ENCODE measurements at regions not wholly inside any gene's neighbourhood (a gene's known extent, or its start where the extent isn't known, plus 50 kb on each side); places are given as distances from the start of the nearest gene placed in this dataset.

DNA sequence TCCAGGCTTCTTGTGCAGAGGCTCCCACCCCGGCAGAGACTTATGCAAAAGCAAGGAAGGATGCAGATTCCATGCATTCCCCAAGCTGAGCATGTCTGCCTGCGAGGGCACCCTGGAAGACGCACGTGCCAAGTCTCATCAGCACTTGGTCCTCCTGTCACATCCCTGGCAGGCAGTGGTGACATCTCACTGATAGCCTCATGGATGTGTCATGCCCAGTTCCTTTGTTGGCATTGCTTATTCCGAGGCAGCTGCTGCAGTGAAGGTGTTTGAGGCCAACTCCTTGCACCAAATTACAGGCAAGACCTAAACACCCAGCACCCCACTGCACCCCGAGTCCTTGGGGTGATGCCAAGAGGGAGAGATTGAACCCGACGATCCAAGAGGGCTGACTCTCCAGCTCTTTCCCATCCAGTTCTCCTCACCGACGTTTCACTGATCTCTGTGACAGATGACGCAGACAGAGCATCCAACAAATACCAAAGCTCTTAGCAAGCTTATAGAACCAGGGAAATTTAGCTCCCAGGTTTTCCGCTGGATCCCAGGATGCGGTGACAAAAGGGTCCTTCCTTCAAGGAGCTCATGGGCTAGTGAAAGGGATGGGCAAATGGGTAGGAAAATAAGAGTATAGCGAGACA lies 611.1 kb downstream of the AJAP1 start:
- DNase-seq (ENCODE audit: low spot score in 2 of 2): no peak
- no peaks in the 10 kb centered on the region for H3K4me1 ChIP-seq
- intact Hi-C loops (cut with DNase I; ENCODE audit: low total_unique reads): no loop called here

DNA sequence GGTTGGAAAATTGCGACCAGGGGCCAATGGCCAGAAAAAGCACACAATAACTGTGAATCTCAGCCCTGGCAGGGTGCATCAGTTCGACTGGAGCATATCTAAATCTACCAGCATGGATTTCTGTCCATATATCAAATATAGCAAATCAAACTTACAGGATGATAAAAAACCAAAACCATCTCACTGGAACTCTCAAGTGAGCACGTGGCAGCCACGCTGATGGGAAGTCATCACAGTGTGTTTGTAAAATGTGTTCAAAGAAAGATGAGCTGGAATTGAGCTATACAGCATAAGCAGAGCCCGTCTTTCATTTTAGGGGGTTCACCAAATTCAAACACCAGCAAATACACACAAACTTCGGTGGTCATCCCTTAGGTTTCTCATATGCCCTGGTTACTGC lies 610.1 kb downstream of the AJAP1 start:
- TF ChIP-seq POLR2AphosphoS5 (IDR thresholded peaks at IDR 0.05) (no peak), POLR2A (IDR thresholded peaks at IDR 0.05) (no peak)
- TF ChIP-seq, protein P1, sequence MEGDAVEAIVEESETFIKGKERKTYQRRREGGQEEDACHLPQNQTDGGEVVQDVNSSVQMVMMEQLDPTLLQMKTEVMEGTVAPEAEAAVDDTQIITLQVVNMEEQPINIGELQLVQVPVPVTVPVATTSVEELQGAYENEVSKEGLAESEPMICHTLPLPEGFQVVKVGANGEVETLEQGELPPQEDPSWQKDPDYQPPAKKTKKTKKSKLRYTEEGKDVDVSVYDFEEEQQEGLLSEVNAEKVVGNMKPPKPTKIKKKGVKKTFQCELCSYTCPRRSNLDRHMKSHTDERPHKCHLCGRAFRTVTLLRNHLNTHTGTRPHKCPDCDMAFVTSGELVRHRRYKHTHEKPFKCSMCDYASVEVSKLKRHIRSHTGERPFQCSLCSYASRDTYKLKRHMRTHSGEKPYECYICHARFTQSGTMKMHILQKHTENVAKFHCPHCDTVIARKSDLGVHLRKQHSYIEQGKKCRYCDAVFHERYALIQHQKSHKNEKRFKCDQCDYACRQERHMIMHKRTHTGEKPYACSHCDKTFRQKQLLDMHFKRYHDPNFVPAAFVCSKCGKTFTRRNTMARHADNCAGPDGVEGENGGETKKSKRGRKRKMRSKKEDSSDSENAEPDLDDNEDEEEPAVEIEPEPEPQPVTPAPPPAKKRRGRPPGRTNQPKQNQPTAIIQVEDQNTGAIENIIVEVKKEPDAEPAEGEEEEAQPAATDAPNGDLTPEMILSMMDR (IDR thresholded peaks at IDR 0.05): no peak
- no peak for DNase-seq (ENCODE audit: low spot score in 2 of 2)
- Histone ChIP-seq H3K27me3 (peaks cover 0 to 21% of the 10 kb centered on the region in 2 donors), H3K27ac (no peak overlapping the region), H3K4me3 (no peak overlapping the region), H3K4me1 (no peaks in the 10 kb centered on the region), H3K36me3 (no peaks in the 10 kb centered on the region), H3K9me3 (peaks cover 4 to 22% of the 10 kb centered on the region in 2 donors)
- intact Hi-C loops (cut with DNase I; ENCODE audit: low total_unique reads): no loop called here

More for the DNA sequence above, 611.1 kb downstream of the AJAP1 start:
- Histone ChIP-seq H3K27ac (no peak overlapping the region), H3K9me3 (peaks cover 0 to 16% of the 10 kb centered on the region in 2 donors), H3K27me3 (peaks cover 0 to 21% of the 10 kb centered on the region in 2 donors), H3K36me3 (no peaks in the 10 kb centered on the region), H3K4me3 (no peak overlapping the region)
- TF ChIP-seq POLR2AphosphoS5 (IDR thresholded peaks at IDR 0.05): no peak
- TF ChIP-seq, protein P1 (IDR thresholded peaks at IDR 0.05): no peak
- TF ChIP-seq POLR2A (IDR thresholded peaks at IDR 0.05): no peak

DNA sequence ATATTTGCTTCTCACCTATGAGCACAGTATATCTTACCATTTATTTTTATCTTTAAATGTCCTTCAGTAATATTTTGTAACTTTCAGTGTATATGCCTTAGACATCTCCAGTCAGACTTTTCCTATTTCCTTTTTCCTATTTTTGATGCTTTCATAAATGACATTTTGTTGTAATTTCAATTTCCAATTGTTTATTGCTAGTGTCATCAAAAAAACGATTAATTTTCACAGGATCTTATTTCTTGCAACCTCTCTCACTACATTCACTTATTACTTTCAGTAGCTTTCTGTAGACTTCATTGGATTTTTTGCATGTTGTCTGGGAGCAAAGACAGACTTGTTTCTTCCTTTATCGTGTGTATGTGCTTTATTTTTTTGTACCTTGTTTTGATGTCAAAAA lies 602.4 kb downstream of the AJAP1 start:
- H3K9me3 ChIP-seq: peaks cover 12 to 20% of the 10 kb centered on the region in 2 donors
- H3K27me3 ChIP-seq: no peaks in the 10 kb centered on the region
- no peaks in the 10 kb centered on the region for H3K4me1 ChIP-seq
- no peaks in the 10 kb centered on the region for H3K36me3 ChIP-seq
- no peak for TF ChIP-seq POLR2AphosphoS5 (IDR thresholded peaks at IDR 0.05)
- TF ChIP-seq POLR2A (IDR thresholded peaks at IDR 0.05): no peak
- TF ChIP-seq, protein P1 (IDR thresholded peaks at IDR 0.05): no peak
- DNase-seq (ENCODE audit: low spot score in 2 of 2): no peak
- H3K27ac ChIP-seq: no peak overlapping the region
- no peak overlapping the region for H3K4me3 ChIP-seq
- intact Hi-C loops (cut with DNase I; ENCODE audit: low total_unique reads): no loop called here

DNA sequence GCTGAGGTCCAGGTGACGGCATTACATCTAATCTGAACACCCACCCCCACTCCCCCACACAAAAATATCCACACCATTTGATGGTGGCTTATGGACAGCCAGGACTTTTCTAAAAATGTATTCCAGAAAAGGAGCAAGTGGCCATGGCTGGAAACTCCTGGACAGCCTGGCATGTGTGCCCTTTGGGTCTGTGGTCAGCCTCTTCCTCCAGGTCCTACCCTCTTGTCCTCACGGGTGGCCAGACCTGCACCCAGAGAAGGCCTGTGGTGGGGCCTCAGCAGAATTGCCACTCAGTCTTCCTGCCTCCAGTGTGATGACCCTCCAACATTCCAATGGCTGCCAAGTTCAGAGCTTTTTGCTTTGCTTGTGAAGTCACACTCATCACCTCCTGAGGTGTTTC lies 600.6 kb downstream of the AJAP1 start:
- TF ChIP-seq POLR2A (IDR thresholded peaks at IDR 0.05) (no peak), POLR2AphosphoS5 (IDR thresholded peaks at IDR 0.05) (no peak)
- TF ChIP-seq, protein P1 (IDR thresholded peaks at IDR 0.05): no peak
- intact Hi-C loops (cut with DNase I; ENCODE audit: low total_unique reads): no loop called here
- no peaks in the 10 kb centered on the region for H3K27me3 ChIP-seq
- H3K36me3 ChIP-seq: no peaks in the 10 kb centered on the region
- H3K4me3 ChIP-seq: no peak overlapping the region
- peaks cover 11 to 18% of the 10 kb centered on the region in 2 donors for H3K9me3 ChIP-seq
- no peaks in the 10 kb centered on the region for H3K4me1 ChIP-seq
- DNase-seq (ENCODE audit: low spot score in 2 of 2): no peak
- H3K27ac ChIP-seq: no peak overlapping the region

DNA sequence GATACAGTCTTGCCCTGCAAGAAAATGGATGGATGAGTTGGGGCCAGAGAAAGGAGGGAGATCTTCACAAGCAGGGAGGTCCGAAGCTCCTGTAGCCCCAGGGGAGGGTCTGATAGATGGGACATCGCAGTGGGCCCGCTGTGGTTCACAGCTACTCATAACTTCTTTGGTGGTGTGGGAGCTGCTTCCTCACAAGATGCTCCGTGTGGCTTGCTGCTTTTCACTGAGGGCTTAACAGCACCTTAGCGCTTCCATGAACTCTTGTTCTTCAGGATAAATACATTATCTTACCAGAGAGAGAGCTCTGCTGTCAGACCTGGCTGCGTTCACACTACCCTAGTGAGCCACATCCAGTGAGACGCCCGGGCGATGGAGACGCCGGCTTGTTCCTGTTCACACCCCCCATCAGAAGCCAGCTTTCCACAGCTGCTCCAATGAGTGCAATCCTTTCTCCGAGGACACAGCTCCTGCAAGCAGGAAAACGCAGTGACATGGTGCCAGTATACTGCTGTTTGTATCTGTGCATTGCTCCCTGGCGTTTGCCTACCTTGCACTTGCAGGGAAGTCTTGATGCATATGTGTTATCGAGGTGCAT lies 599.8 kb downstream of the AJAP1 start:
- Histone ChIP-seq H3K36me3 (no peaks in the 10 kb centered on the region), H3K27me3 (no peaks in the 10 kb centered on the region), H3K27ac (no peak overlapping the region), H3K4me1 (no peaks in the 10 kb centered on the region), H3K9me3 (peaks cover 7 to 11% of the 10 kb centered on the region in 2 donors), H3K4me3 (no peak overlapping the region)
- DNase-seq (ENCODE audit: low spot score in 2 of 2): no peak
- intact Hi-C loops (cut with DNase I; ENCODE audit: low total_unique reads): no loop called here
- TF ChIP-seq POLR2AphosphoS5 (IDR thresholded peaks at IDR 0.05) (no peak), POLR2A (IDR thresholded peaks at IDR 0.05) (no peak)
- TF ChIP-seq, protein P1 (IDR thresholded peaks at IDR 0.05): no peak

Data from breast epithelium (tissue), 4 donors.